CD4-positive, CD25-positive, alpha-beta regulatory T cell (primary cell): ENCODE measurements at regions not wholly inside any gene's neighbourhood (a gene's known extent, or its start where the extent isn't known, plus 50 kb on each side); places are given as distances from the start of the nearest gene placed in this dataset.

ENCODE experiments used
- ATAC-seq, 2 donors: fragments of 150-1000 bp; cut with Tn5 transposase; one replicate each; pipeline ENCODE4 v1.10.0; 2021; ENCODE audit warnings: low read depth in 2 of 2, moderate number of reproducible peaks in 2 of 2, moderate library complexity in 1 of 2
- DNase-seq, 3 donors: peaks; one replicate each; pipeline versions ENCODE4 v3.0.0 to v3.0.0-alpha.2; 2012 to 2022; ENCODE audit warnings: mixed read lengths in 1 of 3
- H3K27ac ChIP-seq: one replicate; pipeline ENCODE4 v1.7.0; 2013; ENCODE audit warnings: mild to moderate bottlenecking, low read length; ENCODE audit not compliant: insufficient read depth, poor library complexity, severe bottlenecking
- H3K27me3 ChIP-seq: one replicate; pipeline ENCODE4 v1.7.0; 2013; ENCODE audit warnings: low read length; ENCODE audit not compliant: control insufficient read depth, insufficient read depth
- H3K36me3 ChIP-seq: one replicate; pipeline ENCODE4 v1.7.0; 2013; ENCODE audit warnings: mild to moderate bottlenecking, low read length, moderate library complexity; ENCODE audit not compliant: control insufficient read depth, insufficient read depth
- H3K4me1 ChIP-seq: 2 replicates; pipeline ENCODE4 v1.7.0; 2013; ENCODE audit warnings: mild to moderate bottlenecking, low read length; ENCODE audit not compliant: insufficient read depth, control insufficient read depth, poor library complexity, severe bottlenecking
- H3K4me3 ChIP-seq: one replicate; pipeline ENCODE4 v1.7.0; 2013; ENCODE audit warnings: low read depth, mild to moderate bottlenecking, low read length, moderate library complexity
- H3K9me3 ChIP-seq, 2 experiments: 1 replicate in 1 of 2; 2 replicates in 1 of 2; pipeline ENCODE4 v1.7.0; 2013; ENCODE audit warnings: low read length in 2 of 2, mild to moderate bottlenecking in 1 of 2, moderate library complexity in 1 of 2; ENCODE audit not compliant: control insufficient read depth in 2 of 2
- H3K27ac Mint-ChIP-seq, 3 donors: one replicate each; pipeline ENCODE4 v1.8.0; 2020 to 2022; ENCODE audit warnings: mild to moderate bottlenecking in 3 of 3, mixed read lengths in 3 of 3, moderate library complexity in 2 of 3
- H3K27me3 Mint-ChIP-seq: one replicate; pipeline ENCODE4 v1.8.0; 2022; ENCODE audit warnings: mild to moderate bottlenecking, mixed read lengths
- H3K36me3 Mint-ChIP-seq: one replicate; pipeline ENCODE4 v1.8.0; 2020; ENCODE audit warnings: mixed read lengths
- H3K4me1 Mint-ChIP-seq, 4 donors: one replicate each; pipeline ENCODE4 v1.8.0; 2020 to 2022; ENCODE audit warnings: mixed read lengths in 4 of 4, mild to moderate bottlenecking in 1 of 4
- H3K4me3 Mint-ChIP-seq, 4 donors: one replicate each; pipeline ENCODE4 v1.8.0; 2020 to 2022; ENCODE audit warnings: mild to moderate bottlenecking in 4 of 4, mixed read lengths in 4 of 4, moderate library complexity in 3 of 4
- H3K9me3 Mint-ChIP-seq, 7 donors: one replicate each; pipeline ENCODE4 v1.8.0; 2020 to 2022; ENCODE audit warnings: mixed read lengths in 7 of 7, mild to moderate bottlenecking in 3 of 7, moderate library complexity in 2 of 7

DNA sequence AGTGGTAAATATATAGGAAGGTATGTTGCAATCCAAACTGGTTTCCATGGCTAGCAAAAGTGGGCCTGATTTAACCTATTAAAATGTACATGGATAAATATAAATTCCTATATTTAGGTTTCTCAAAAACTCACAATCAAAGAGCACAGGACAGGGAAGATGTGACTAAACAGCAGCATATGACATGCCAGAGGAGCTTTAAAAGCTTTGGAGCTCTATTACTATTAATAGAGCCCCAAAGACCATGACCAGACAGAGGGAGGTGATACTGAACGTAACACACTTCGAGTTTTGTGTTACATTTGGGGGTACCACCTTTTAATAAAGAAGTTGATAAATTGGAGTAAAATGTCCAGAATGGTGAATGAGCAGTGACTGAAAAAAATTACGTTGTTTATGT is 179.5 kb upstream of the SLC14A2 start:
- Histone ChIP-seq H3K9me3 (no peaks in the 10 kb centered on the region), H3K36me3 (no peaks in the 10 kb centered on the region), H3K27ac (no peak overlapping the region), H3K27me3 (no peaks in the 10 kb centered on the region), H3K4me1 (no peaks in the 10 kb centered on the region), H3K4me3 (no peak overlapping the region)
- H3K27me3 Mint-ChIP-seq, result peaks cover 5% of the 10 kb centered on the region
- no peaks in the 10 kb centered on the region for H3K4me1 Mint-ChIP-seq
- ATAC-seq, result no peak
- H3K36me3 Mint-ChIP-seq, result no peaks in the 10 kb centered on the region
- DNase-seq, result no peak
- no peak overlapping the region for H3K27ac Mint-ChIP-seq
- no peak overlapping the region for H3K4me3 Mint-ChIP-seq
- peaks cover 0 to 2% (median 0%) of the 10 kb centered on the region in 7 donors for H3K9me3 Mint-ChIP-seq

DNA sequence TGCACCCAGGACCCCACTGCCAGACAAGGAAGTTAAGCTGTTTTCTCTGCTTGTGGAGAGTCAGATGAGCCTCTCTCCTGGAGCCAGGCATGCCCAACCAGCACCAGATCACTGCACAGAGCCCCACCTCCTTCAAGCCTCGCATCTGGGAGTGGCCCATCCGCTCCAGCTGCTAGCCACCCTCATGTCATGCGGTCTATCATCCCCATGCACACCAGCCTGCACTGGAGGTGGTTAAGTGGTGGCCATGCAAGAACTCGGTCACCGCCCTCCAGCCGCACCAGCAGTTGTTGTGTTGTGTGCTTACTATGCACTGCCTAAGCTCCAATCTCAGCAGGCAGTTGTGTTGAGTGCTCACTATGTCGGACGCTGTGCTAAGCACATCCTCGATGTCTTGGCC is 177.9 kb upstream of the SLC14A2 start:
- H3K36me3 ChIP-seq, result no peaks in the 10 kb centered on the region
- no peak overlapping the region for H3K27ac Mint-ChIP-seq
- H3K4me3 ChIP-seq, result no peak overlapping the region
- peaks cover 0 to 3% (median 0%) of the 10 kb centered on the region in 7 donors for H3K9me3 Mint-ChIP-seq
- H3K27me3 ChIP-seq, result no peaks in the 10 kb centered on the region
- H3K27ac ChIP-seq, result no peak overlapping the region
- no peaks in the 10 kb centered on the region for H3K4me1 ChIP-seq
- H3K4me1 Mint-ChIP-seq, result no peaks in the 10 kb centered on the region
- no peaks in the 10 kb centered on the region for H3K36me3 Mint-ChIP-seq
- DNase-seq, result no peak
- H3K27me3 Mint-ChIP-seq, result peaks cover 5% of the 10 kb centered on the region
- no peak overlapping the region for H3K4me3 Mint-ChIP-seq
- ATAC-seq, result no peak
- no peaks in the 10 kb centered on the region for H3K9me3 ChIP-seq

DNA sequence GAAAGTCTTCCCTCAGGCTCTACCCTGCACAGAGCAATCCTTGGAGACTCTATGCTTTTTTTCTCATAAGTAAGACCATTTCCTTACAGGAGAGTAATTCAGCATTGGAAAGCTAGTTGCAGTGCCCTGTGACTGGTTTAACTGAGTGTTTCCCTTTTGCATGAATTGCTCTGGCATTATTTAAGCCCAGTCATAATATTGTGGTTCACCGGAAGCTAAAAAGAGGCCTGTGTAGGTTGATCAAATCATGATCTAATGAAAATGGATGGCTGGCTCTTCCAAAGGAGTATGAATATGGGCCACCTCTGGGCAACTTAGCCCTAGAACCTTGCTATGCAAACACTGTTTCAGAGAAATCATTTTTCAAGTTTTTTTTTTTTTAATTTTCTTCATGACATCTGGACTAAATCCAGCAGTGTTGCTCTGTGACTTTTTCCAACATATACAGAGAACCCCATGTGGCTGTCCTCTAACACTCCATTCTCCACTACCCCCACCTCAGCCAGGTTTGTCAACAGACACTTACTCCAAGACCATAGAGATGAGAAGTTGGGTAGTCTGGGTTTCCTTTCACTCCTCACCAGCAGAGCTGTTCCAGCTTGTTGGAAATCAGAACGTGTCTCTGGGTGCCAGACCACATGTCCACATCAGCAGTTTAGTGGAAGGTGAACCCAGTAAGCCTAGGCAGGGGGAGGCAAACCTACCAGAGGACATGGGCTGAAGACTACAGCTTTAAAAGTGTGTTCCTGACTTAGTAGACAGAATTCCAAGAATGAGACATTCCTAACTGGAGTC is 175.2 kb upstream of the SLC14A2 start:
- Mint-ChIP-seq H3K27me3 (peaks cover 8% of the 10 kb centered on the region), H3K4me3 (no peak overlapping the region), H3K36me3 (no peaks in the 10 kb centered on the region), H3K27ac (no peak overlapping the region), H3K4me1 (no peaks in the 10 kb centered on the region), H3K9me3 (peaks cover 0 to 3% (median 0%) of the 10 kb centered on the region in 7 donors)
- Histone ChIP-seq H3K4me1 (no peaks in the 10 kb centered on the region), H3K36me3 (no peaks in the 10 kb centered on the region), H3K27me3 (no peaks in the 10 kb centered on the region), H3K9me3 (no peaks in the 10 kb centered on the region), H3K27ac (no peak overlapping the region), H3K4me3 (no peak overlapping the region)
- DNase-seq (no peak), ATAC-seq (no peak)

DNA sequence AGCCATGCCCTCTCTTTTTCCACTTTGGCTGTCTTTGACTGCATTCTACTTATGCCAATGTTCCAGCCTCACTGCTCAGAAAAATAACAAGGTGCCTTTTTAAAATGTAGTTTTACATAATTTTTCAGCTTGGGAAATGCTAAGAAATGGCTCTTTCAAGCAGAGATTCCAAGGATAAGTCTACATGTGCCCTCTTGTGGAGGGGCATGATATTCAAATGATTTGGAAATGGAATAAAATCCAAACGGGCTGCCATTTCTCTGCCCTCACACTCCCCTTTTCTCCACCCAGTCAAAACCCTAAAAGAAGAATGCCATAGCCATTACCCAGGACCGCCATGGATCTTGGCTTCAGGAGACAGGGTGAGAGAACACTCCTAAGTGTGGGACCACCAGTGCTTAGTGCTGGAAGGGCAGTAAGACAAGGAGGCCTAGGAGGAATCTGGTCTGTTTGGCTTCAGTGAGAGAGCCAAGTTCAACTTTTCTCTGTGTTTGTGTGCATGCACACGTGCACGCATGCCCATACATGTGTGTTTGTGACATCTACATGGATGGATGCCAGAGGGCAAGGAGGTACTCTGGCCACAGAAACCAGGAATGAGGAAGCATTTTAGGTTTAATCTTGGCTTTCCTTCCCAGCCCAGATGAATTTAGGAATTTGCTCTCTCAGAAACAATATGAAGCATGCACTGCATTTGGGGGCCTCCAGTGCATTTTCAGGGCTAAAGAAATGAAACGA is 174.0 kb upstream of the SLC14A2 start:
- H3K4me1 Mint-ChIP-seq, result no peaks in the 10 kb centered on the region
- H3K27ac Mint-ChIP-seq, result no peak overlapping the region
- no peaks in the 10 kb centered on the region for H3K36me3 Mint-ChIP-seq
- Histone ChIP-seq H3K36me3 (no peaks in the 10 kb centered on the region), H3K4me1 (no peaks in the 10 kb centered on the region), H3K4me3 (no peak overlapping the region), H3K27me3 (no peaks in the 10 kb centered on the region), H3K27ac (no peak overlapping the region), H3K9me3 (no peaks in the 10 kb centered on the region)
- no peak overlapping the region for H3K4me3 Mint-ChIP-seq
- DNase-seq (no peak), ATAC-seq (no peak)
- peaks cover 8% of the 10 kb centered on the region for H3K27me3 Mint-ChIP-seq
- H3K9me3 Mint-ChIP-seq, result peaks cover 0 to 3% (median 0%) of the 10 kb centered on the region in 7 donors

DNA sequence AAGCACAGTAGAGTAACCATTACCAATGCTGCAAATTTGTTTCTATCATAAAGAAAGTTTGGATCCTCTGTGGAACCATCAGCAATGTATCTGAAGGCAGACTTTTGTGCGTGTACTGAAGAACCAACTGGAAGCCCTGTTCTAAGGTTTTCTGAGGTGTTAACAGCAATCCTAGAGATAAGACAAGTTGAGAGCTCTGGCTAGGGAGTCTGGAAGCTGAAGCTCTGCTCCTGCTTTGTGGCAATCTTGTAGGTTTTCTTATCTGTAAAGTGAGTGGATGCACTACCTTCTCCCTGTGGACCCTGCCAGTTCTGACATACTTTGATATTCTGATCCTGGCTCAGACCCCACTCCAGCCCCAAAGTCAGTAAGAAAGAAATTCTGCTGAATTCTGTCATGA is 171.2 kb upstream of the SLC14A2 start:
- Histone ChIP-seq H3K9me3 (no peaks in the 10 kb centered on the region), H3K27ac (no peak overlapping the region), H3K4me1 (no peaks in the 10 kb centered on the region), H3K27me3 (no peaks in the 10 kb centered on the region), H3K4me3 (no peak overlapping the region), H3K36me3 (no peaks in the 10 kb centered on the region)
- Mint-ChIP-seq H3K27ac (no peak overlapping the region), H3K4me1 (no peaks in the 10 kb centered on the region), H3K4me3 (no peak overlapping the region), H3K36me3 (no peaks in the 10 kb centered on the region), H3K9me3 (peaks cover 0 to 3% (median 0%) of the 10 kb centered on the region in 7 donors), H3K27me3 (peaks cover 8% of the 10 kb centered on the region)
- ATAC-seq (no peak), DNase-seq (no peak)

DNA sequence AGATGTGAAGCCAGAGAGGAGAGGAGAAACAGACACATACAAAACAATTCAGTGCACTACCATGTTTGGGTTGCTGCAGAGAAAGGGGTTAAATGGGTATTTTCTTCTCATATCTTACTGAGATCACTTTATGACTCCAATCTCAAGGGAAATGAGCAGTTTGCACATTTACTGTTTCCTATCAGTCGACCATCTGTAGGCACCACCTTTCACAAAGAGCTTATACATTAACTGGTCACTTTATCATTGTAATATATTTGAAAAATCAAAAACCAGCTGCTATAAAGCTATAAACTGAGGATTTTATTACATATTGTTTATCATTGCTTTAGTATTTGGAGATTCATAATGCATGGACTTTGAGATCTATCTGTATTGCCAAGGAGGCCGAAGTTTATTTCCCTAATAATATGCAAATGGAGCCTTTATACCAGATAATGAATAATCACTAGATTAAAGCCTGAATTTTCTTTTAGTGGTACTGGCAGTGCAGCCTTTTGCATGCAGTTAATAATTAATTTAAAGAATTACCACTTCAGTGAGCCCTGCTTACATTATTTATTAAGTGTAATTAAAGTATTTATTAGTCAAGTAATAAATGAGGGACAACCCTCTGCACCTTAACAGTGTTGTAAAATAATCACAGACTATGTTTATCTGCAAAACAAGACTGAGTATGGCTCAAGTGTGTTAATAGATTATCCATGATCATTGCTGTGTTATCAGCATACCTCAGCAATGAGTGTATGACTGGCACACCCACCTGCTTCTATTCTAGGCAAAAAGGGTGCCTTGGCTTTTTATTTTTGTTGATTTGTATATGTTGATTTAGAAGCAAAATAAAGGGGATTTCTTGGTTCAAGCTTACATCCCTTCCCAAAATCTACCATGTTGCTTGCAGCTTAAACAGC is 167.7 kb upstream of the SLC14A2 start:
- no peaks in the 10 kb centered on the region for H3K27me3 ChIP-seq
- Mint-ChIP-seq H3K36me3 (no peaks in the 10 kb centered on the region), H3K27me3 (peaks cover 8% of the 10 kb centered on the region), H3K9me3 (peaks cover 0 to 1% (median 0%) of the 10 kb centered on the region in 7 donors), H3K27ac (no peak overlapping the region), H3K4me3 (no peak overlapping the region), H3K4me1 (no peaks in the 10 kb centered on the region)
- no peak for DNase-seq
- H3K36me3 ChIP-seq, result no peaks in the 10 kb centered on the region
- no peak overlapping the region for H3K4me3 ChIP-seq
- ATAC-seq, result no peak
- no peaks in the 10 kb centered on the region for H3K4me1 ChIP-seq
- no peak overlapping the region for H3K27ac ChIP-seq
- no peaks in the 10 kb centered on the region for H3K9me3 ChIP-seq

DNA sequence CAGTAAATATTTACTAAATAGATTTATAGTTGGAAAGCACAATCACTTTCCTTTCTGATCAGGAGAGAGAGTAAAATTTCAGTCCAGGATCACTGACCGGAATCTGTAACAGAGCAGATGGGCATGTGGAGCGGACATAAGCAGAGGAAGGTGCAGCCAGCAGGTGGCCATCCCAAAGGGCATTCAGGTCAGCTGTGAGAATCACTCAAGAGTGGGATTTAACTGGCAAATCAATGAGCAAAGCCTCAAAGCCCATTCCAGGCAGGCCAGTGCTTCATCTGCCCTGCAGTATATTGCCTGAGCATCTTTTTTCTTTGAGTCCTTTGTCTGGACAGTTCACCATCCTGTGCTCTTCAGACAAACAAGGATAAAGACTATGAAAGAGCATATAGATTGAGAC is 166.4 kb upstream of the SLC14A2 start:
- DNase-seq (no peak), ATAC-seq (no peak)
- Histone ChIP-seq H3K27ac (no peak overlapping the region), H3K9me3 (no peaks in the 10 kb centered on the region), H3K27me3 (no peaks in the 10 kb centered on the region), H3K36me3 (no peaks in the 10 kb centered on the region), H3K4me3 (no peak overlapping the region), H3K4me1 (no peaks in the 10 kb centered on the region)
- no peak overlapping the region for H3K27ac Mint-ChIP-seq
- H3K27me3 Mint-ChIP-seq, result peaks cover under 1% of the 10 kb centered on the region
- no peaks in the 10 kb centered on the region for H3K36me3 Mint-ChIP-seq
- no peaks in the 10 kb centered on the region for H3K4me1 Mint-ChIP-seq
- H3K9me3 Mint-ChIP-seq, result peaks cover 0 to 1% (median 0%) of the 10 kb centered on the region in 7 donors
- H3K4me3 Mint-ChIP-seq, result no peak overlapping the region
